Amniotic stem cell (primary cell): ENCODE measurements at regions not wholly inside any gene's neighbourhood (a gene's known extent, or its start where the extent isn't known, plus 50 kb on each side); places are given as distances from the start of the nearest gene placed in this dataset.
"Not testable (repeated sequence)": the region's sequence is repeated elsewhere in the genome, so short reads cannot be mapped to it uniquely, and the experiment has no call there.

ENCODE experiments used
- DNase-seq: peaks from one replicate; lab custom pipeline; 2025; lab: John Stamatoyannopoulos, UW

- DNase-seq: no peak
These were observed 1225.3 kb upstream of the CHAC2 start for GRCh38 chr2:52542297-52542696.

- DNase-seq: peak; percentile 16
These were observed 1228.3 kb upstream of the CHAC2 start for GRCh38 chr2:52539026-52539970.

GRCh38 chr2:52537588-52537987, 1230.0 kb upstream of the CHAC2 start:
- DNase-seq: no peak

GRCh38 chr2:52536929-52537460, 1230.6 kb upstream of the CHAC2 start:
- DNase-seq: no peak

GRCh38 chr2:52532956-52533355, 1234.6 kb upstream of the CHAC2 start:
- DNase-seq: no peak

GRCh38 chr2:52526735-52527134, 1240.9 kb upstream of the CHAC2 start:
- no peak for DNase-seq

- DNase-seq: no peak
These were observed 1247.0 kb upstream of the CHAC2 start for GRCh38 chr2:52520644-52521043.

- DNase-seq: no peak
These were observed 1248.9 kb upstream of the CHAC2 start for GRCh38 chr2:52518678-52519077.

GRCh38 chr2:52512760-52513159, 1254.8 kb upstream of the CHAC2 start:
- no peak for DNase-seq

GRCh38 chr2:52510432-52510831, 1257.2 kb upstream of the CHAC2 start:
- no peak for DNase-seq

- DNase-seq: no peak
These were observed 1265.1 kb upstream of the CHAC2 start for GRCh38 chr2:52502476-52502860.

- DNase-seq: no peak
These were observed 1265.7 kb upstream of the CHAC2 start for GRCh38 chr2:52501715-52502475.

GRCh38 chr2:52500561-52500960, 1267.0 kb upstream of the CHAC2 start:
- DNase-seq: no peak

GRCh38 chr2:52498077-52498750, 1269.4 kb upstream of the CHAC2 start:
- no peak for DNase-seq

- no peak for DNase-seq
These were observed 1271.8 kb upstream of the CHAC2 start for GRCh38 chr2:52495816-52496215.

GRCh38 chr2:52477166-52477565, 1290.4 kb upstream of the CHAC2 start:
- no peak for DNase-seq

- no peak for DNase-seq
These were observed 1292.0 kb upstream of the CHAC2 start for GRCh38 chr2:52475590-52475989.

- DNase-seq: no peak
These were observed 1293.5 kb upstream of the CHAC2 start for GRCh38 chr2:52474091-52474490.

- no peak for DNase-seq
These were observed 1294.1 kb upstream of the CHAC2 start for GRCh38 chr2:52473526-52473925.

- DNase-seq: not testable (repeated sequence)
These were observed 1297.1 kb upstream of the CHAC2 start for GRCh38 chr2:52470457-52470856.

- DNase-seq: no peak
These were observed 1300.4 kb upstream of the CHAC2 start for GRCh38 chr2:52467189-52467588.

- DNase-seq: no peak
These were observed 1302.3 kb upstream of the CHAC2 start for GRCh38 chr2:52465287-52465686.
